BJ (cell line): ENCODE measurements at regions not wholly inside any gene's neighbourhood (a gene's known extent, or its start where the extent isn't known, plus 50 kb on each side); places are given as distances from the start of the nearest gene placed in this dataset.

Experiments
- CTCF ChIA-PET: fragments of 350-600 bp; formaldehyde crosslinking; extraction: SDS; loops from one replicate; lab custom pipeline; 2021; ENCODE audit warnings: antibody characterized with exemption, inconsistent platforms; lab: Yijun Ruan, JAX
- POLR2A ChIA-PET: fragments of 300-600 bp; sonication (Branson Sonifier 250); formaldehyde crosslinking; extraction: SDS; loops from one replicate; lab custom pipeline; 2021; ENCODE audit warnings: antibody characterized with exemption; lab: Charles Lee
- DNase-seq: peaks from one replicate; pipeline ENCODE4 v3.0.0-alpha.2; 2011; ENCODE audit warnings: low read depth
- H3K27me3 ChIP-seq: 2 replicates; pipeline ENCODE4 v1.6.0; 2011; ENCODE audit warnings: low read length; ENCODE audit not compliant: control insufficient read depth, insufficient read depth
- H3K36me3 ChIP-seq: 2 replicates; pipeline ENCODE4 v1.5.1; 2011; ENCODE audit warnings: low read length; ENCODE audit not compliant: control insufficient read depth, insufficient read depth
- H3K4me3 ChIP-seq: 2 replicates; pipeline ENCODE4 v1.5.1; 2011; ENCODE audit warnings: low read depth, mild to moderate bottlenecking, control low read depth, low read length
- CTCF ChIP-seq: IDR thresholded peaks from 2 replicates; pipeline ENCODE4 v1.5.1; 2011; ENCODE audit warnings: low read depth, mild to moderate bottlenecking, control low read depth, inconsistent platforms, low read length, moderate library complexity; ENCODE audit not compliant: insufficient read depth

GRCh38 chr12:114958538-114958937 is 274.6 kb upstream of the TBX3 start:
- no peak for DNase-seq
- TF ChIP-seq CTCF: no peak
- Histone ChIP-seq H3K36me3 (no peaks in the 10 kb centered on the region), H3K27me3 (no peaks in the 10 kb centered on the region), H3K4me3 (no peak overlapping the region)
- CTCF ChIA-PET: interaction anchor here (0.6 kb wide), 1 partner anchor 1505 kb away, joined by 3 read pairs; no protein-coding TSS in a partner anchor
- POLR2A ChIA-PET: no interaction called here

GRCh38 chr12:114957225-114957624 is 273.2 kb upstream of the TBX3 start:
- no peaks in the 10 kb centered on the region for H3K36me3 ChIP-seq
- POLR2A ChIA-PET: no interaction called here
- no peaks in the 10 kb centered on the region for H3K27me3 ChIP-seq
- no peak for TF ChIP-seq CTCF
- DNase-seq: no peak
- H3K4me3 ChIP-seq: no peak overlapping the region
- CTCF ChIA-PET: interaction anchor here (0.7 kb wide), 1 partner anchor 25 kb away, joined by 4 read pairs; no protein-coding TSS in a partner anchor

GRCh38 chr12:114955414-114956014 is 271.5 kb upstream of the TBX3 start:
- no peak for DNase-seq
- no peaks in the 10 kb centered on the region for H3K36me3 ChIP-seq
- TF ChIP-seq CTCF: no peak
- H3K4me3 ChIP-seq: no peak overlapping the region
- CTCF ChIA-PET: interaction anchor here (1.9 to 2.0 kb wide), 2 partner anchors 9 to 14 kb away, joined by 6 to 8 read pairs; no protein-coding TSS in a partner anchor
- POLR2A ChIA-PET: no interaction called here
- H3K27me3 ChIP-seq: no peaks in the 10 kb centered on the region

GRCh38 chr12:114954511-114955055 is 270.6 kb upstream of the TBX3 start:
- Histone ChIP-seq H3K4me3 (no peak overlapping the region), H3K27me3 (no peaks in the 10 kb centered on the region), H3K36me3 (no peaks in the 10 kb centered on the region)
- ChIA-PET CTCF (interaction anchor here (0.6 to 2.0 kb wide), 4 partner anchors 9 to 88 kb away, joined by 4 to 8 read pairs (median 6); no protein-coding TSS in a partner anchor), POLR2A (no interaction called here)
- no peak for TF ChIP-seq CTCF
- DNase-seq: no peak

GRCh38 chr12:114952573-114953271 is 268.7 kb upstream of the TBX3 start:
- ChIA-PET POLR2A (no interaction called here), CTCF (no interaction called here)
- DNase-seq: no peak
- no peaks in the 10 kb centered on the region for H3K36me3 ChIP-seq
- no peaks in the 10 kb centered on the region for H3K27me3 ChIP-seq
- TF ChIP-seq CTCF: no peak
- H3K4me3 ChIP-seq: no peak overlapping the region
